Skin of body (tissue), 1 donor: ENCODE measurements at regions not wholly inside any gene's neighbourhood (a gene's known extent, or its start where the extent isn't known, plus 50 kb on each side); places are given as distances from the start of the nearest gene placed in this dataset.
"Not testable (repeated sequence)": the region's sequence is repeated elsewhere in the genome, so short reads cannot be mapped to it uniquely, and the experiment has no call there.

Source experiments
- DNase-seq: peaks from one replicate; lab custom pipeline; 2025; lab: John Stamatoyannopoulos, UW

DNA sequence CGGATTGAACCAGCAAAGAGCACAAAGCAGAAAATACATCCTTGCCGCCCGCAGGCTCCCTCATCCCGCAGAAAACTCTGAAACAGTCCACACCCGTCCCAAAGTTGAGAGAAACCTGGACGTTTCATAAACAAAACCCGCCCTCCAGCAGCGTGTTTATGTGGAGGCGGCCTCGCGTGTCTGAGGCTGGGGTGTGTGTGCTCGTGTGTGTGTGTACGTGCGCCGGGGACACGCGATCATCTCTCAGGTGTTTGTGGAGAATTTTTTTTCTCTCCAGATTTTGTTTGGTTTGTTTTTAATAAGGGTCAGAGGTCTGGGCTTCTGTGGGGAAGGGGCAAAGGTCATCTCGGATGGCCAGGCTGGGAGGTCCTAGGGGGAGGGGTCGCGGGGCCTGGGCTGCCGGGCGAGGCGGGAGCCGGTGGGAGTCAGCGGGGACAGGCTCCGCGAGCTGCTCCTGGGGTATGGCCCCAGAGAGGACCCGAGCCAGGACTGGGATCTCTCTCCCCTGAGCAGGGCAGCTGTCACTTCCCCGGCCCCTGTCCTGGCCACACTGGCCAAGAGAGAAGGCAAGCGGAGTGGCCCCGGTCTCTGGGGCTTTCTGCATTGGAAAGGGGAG is 206.4 kb downstream of the C9orf50 start:
- peak; percentile 62 for DNase-seq

DNA sequence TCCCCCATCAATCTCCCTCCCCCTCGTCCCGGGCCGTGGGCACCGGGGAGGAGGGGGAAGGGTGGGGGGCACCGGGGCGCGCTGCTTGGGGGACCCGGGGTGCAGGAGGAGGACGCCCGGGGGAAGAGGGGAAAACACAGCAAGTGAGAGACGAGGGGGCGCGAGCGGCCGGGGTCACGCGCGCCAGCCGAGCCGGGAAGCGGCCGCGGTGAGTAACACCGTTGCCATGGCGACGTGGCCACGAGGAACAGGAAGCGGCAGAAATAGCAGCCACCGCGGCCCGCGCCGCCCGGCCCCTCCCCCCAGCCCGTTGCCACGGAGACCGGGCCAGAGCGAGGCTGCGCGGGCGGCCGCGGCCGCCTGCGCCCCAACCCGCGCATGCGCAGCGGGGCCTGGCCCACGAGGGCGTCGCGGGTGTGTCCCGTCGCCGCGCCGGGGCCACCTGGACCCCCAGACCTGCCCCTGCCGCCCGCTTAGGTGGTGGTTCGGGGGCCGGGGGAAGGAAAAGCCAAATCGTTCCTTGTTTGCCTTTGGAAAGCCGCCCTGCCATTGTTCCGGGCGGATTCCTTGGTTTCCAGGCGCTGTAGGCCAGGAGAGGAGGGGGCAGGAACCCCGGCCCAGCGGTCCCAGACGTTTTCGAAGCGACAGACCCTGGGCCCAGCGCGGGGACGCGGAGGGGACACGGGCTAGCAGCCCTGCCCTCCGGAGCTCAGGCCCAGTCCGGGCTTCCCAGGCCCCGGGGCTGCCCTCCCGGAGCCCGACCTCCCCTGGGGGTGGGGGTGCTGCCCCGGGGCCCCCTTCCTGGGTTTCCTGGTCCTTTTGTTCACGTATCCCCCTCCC is 207.1 kb downstream of the C9orf50 start:
- DNase-seq = peak; percentile 95

DNA sequence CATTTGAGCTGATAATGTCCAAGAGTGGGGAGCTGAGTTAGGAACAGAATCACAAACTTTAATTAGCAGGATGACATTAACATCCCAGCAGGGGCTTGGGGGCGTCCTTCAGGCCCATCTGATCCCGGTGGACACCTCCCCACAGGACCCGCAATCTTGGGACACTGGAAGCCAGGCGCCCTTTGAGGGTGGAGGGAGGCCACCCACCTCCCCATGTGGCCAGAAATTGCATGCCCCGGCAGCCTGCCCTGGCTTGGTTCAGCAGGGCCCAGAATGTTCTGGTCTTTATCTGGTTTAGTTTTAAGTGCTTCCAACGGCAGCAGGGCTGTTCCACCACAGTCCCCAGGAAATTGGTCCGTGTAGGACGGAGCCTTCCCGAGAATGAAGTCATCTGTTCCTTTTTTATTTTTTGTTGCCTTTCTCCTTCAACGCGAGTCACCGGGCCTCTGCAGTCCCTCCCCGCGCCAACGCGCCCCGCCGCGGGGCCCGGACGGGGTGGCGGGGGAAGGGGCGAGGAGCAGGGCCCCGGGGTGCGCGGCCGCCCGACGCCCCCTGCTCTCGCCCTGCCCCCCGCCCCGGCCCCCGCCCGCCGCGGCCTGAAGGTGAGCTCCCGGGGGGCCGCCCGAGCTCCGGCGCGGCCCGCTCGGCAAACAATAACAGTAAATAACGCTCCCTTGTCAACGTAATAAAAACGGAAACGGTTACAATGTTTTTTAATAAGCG is 207.9 kb downstream of the C9orf50 start:
- peak; percentile 72 for DNase-seq

DNA sequence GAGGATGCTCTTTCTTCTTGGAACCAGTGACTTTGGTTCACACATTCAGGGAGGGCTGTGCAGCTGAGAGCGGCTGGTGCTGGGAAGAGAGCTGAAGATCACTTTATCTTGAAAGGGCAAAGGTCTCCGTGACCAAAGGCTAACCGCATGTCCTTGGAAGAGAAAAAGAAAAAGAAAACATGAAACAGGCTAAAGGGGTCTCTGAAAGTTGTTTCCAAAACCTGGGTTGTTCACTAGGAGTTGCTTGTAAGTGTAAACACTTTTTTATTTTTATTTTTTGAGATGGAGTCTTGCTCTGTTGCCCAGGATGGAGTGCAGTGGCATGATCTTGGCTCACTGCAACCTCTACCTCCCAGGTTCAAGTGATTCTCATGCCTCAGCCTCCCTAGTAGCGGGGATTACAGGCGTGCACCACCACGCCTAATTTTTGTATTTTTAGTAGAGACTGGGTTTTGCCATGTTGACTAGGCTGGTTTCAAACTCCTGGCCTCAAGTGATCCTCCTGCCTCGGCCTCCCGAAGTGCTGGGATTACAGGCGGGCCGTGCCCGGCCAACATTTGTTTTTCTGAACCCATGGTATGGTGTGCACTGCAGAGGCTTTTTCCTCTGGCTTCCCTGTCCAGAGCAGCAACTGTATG is 208.6 kb downstream of the C9orf50 start:
- not testable (repeated sequence) for DNase-seq

DNA sequence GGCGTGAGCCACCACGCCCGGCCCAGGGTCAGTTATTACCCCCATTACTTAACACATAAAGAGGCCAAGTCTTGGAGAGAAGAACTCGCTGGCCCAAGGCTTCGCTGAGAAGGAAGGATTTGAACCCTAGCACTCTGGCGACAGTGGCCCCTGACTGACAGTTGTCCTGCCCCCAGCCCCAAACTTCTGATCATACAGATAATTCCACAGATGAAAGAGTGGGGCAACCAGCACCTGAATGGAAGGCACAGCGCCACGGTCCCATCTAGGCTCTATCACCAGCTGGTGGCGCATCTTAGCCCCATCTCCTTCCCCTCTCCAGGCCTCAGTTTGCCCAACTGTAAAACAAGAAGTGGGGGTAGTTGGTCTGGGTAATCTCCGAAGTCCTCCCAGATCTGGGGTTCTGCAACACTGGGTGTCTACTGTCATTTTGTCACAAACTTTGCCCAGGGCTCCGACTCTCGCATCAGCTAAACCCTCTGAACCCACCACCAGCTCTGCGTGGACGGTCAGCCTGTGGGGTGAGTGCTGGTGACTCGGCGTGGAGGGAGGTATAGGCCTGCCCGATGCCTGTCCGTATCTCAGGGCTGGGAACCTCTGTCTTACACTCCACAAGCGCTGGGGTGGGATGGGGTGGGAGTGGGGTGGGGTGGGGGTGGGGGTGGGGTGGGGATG is 209.3 kb downstream of the C9orf50 start:
- no peak for DNase-seq

DNA sequence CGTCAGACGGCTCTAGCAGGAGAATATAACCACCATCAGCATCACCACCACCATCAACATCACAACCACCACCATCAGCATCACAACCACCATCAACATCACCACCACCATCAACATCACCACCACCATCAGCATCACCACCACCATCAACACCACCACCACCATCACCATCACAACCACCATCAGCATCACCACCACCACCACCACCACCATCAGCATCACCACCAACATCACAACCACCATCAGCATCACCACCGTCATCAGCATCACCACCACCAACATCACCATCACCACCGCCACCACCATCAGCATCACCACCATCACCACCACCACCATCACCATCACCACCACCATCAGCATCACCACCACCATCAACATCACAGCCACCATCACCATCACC is 210.7 kb downstream of the C9orf50 start:
- DNase-seq = no peak

DNA sequence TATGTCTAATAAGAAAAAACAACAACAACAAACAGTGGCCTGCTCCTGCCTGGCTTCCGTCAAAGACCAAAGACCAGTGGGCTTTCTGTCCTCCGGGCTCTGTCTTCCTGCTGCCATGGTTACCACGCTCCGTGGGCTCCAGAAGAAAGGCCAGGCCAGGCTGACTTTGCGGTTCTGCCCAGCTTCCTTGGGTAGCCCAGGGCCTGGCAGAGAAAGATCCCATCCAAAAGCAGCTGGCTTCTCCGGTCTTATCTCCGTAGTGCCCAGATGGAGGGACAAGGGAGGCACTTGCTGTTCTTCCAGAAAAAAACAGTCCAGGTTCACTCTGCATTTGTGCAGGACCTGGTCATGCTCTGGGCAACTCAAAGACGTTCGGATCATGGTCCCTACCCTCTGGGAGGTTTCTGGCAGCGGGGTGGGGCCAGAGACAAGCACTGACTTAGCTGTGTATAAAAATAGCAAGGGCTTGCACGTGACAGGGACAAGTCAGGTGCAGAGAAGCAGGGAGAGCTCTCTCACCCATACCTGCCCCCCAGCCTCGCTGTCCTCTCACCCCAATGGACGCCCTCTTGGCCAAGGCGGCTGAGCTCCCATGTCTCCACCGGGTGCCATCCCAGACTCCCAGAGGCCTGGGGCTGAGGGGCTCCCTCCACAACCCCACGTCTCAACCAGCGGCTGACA is 212.2 kb downstream of the C9orf50 start:
- DNase-seq = no peak

DNA sequence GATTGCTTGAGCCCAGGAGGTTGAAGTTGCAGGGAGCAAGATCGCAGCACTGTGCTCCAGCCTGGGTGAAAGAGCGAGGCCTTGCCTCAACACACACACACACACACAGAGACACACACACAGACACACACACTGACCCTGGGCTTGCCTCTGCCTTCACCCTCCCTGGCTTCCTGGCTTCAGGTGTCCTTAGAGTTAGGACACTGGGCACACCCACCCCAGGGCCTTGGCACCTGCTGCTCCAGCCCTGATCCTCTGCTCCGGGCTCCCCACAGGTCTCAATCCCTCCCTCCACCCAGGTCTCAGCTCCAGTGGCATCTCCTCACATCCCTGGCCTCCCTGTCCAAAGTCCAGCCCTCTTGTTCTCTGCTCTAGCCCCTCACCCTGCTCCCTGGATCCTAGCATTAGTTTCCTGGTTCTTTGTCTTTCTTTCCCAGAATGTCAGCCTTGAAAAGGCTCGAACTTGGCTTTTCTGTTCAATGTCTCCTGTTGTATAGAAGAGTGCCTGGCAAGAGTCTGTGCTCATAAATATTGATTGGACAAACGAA is 212.9 kb downstream of the C9orf50 start:
- DNase-seq = no peak

DNA sequence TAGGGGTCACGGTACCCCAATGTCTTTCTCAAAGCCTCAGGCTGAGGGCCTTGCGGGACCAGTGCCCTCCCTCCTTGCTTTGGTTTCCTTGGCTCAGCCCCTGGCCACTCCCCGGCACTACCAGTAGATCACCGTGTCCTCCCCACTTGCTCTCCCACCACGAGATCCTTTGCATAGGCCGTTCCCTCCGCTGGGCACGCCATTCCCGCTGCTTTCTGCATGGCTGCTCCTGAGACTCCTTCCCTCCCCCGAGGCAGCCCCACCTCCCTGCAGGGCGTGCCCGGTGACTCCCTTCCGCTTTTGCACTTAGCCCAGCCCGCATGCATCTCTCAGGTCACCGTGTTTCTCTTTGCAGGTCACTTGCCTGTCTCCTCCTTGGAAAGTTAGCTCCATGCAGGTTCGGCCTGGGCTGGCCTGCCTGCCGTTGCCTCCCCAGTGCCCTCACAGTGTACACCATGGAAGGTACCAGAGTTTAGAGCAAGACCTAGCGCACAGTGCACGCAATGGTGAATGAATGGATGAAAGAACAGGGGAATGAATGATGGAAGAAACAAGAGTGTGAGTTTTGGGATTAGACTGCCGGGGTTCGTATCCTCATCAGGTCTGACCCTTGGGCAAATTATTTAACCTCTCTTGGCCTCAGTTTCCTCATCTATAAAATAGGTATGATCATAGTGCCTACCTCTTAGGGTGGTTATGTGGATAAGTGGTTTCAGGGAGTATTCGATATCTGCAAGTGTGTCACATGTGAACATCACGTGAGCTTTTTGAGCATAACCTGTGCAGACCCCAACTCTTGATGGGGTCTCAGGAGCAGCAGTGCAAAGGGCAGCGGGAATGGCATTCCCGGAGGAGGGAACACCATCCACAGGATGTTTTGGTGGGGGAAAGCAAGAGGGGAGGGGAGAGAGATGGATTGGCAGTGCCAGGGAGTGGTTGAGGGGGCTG is 214.3 kb downstream of the C9orf50 start:
- DNase-seq = no peak

DNA sequence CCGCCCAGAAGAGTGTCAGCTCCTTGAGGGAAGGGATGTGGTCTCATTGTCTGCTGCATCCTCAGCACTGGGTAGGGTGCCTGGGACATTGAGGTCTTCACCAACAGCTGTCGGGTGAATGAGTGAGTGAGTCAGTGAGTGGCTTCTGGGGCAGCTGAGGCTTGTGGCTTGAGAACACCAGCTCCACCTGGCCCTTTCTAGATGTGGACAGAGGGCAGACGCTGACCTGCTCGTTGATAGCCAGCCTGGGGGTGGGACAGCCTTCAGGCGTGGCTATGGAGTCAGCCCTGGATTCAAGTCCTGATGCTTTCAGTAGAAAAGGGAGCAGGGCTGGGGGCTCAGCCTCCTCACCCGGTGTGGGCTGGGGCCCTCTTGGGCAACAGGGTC is 215.1 kb downstream of the C9orf50 start:
- DNase-seq = no peak

DNA sequence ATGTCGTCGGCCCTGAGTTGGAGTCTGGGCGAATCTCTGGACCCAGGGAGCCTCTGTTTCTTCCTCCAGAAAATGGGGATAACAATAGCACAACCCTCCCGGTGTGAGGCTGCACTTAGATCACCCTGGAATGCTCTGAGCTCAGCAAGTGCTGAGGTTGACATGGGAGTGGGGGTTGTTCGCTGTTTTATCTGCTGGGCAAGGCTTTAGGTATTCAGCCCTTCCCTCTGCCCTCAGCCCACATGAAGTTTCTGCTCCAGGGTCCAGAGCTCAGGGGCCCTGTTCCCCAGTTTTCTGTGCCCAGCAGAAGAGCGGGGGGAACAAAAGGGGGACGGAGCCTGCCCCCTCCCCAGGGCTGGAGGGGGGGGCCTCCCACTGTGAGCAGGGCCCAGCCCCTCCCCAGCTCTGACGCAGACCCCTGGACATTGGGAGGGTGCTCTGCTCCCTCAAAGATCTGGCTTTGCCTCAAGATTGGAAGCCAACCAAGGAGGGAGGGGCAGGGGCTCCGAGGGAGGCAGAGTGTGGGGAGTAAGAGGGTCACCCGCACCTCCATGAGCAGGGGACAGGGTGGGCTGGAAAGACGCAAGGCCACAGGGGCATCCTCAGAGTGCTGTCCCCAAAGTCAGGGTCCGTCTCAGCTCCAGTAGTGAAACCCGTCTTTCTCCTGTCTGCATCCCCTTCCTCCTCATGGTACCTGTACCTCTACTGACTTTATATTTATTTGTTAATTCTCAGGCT is 215.6 kb downstream of the C9orf50 start:
- DNase-seq = no peak

DNA sequence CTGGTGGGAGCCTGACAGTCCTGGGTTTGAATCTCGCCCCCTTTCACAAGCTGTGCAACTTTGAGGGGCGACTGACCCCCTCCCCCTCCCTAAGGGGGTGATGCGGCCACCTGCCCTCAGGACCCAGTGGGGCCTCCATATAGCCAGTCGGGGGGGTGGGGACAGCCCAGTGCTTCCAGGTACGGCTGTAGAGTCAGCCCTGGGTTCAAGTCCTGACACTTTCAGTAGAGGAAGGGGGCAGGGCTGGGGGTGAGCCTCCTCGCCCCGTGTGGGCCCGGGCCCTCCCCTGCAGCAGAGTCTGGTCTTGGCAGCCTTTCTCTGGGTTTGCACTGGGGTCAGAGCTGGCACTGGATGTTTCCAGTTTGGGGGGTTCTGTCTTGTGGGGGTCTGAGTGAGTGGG is 216.3 kb downstream of the C9orf50 start:
- DNase-seq = no peak

DNA sequence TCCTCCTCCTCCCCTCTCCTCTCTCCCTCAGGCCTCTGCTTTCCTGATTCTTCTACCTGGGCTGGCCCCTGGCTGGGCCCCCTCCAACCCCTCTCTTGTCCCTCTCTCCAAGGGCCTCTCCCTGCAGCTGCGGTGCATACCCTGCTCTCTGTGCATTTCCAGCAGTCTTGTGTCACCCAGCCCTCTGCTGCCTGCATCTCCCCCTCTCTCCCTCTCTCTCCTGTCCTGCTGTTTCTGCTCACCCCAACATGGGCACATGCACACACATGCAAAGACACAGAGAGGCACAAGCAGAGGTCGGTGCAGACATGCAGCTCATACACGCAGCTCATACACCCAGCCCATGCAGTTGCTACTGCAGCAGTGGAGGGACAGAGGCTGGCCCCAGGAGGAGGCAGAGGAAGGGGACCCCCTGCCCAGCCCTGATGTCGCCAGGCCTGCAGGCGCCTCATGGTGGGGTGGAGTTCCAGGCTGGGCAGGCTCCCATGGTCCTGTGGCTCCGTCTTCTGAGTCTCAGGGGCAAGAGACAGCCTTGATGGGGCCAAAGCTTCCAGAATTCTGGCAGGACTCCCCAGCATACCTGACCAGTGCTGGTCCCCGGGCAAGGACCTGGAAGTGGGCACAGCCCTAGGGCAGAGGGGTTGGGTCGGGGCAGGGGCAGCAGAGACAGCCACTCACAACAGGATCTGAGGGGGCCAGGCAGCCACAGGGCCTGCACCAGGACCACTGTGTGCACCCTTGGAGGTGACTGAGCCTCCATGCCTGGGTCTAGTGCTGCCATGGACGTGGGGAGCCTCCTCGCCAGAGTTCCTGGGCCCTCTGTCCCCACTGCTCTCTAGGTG is 216.9 kb downstream of the C9orf50 start:
- no peak for DNase-seq

DNA sequence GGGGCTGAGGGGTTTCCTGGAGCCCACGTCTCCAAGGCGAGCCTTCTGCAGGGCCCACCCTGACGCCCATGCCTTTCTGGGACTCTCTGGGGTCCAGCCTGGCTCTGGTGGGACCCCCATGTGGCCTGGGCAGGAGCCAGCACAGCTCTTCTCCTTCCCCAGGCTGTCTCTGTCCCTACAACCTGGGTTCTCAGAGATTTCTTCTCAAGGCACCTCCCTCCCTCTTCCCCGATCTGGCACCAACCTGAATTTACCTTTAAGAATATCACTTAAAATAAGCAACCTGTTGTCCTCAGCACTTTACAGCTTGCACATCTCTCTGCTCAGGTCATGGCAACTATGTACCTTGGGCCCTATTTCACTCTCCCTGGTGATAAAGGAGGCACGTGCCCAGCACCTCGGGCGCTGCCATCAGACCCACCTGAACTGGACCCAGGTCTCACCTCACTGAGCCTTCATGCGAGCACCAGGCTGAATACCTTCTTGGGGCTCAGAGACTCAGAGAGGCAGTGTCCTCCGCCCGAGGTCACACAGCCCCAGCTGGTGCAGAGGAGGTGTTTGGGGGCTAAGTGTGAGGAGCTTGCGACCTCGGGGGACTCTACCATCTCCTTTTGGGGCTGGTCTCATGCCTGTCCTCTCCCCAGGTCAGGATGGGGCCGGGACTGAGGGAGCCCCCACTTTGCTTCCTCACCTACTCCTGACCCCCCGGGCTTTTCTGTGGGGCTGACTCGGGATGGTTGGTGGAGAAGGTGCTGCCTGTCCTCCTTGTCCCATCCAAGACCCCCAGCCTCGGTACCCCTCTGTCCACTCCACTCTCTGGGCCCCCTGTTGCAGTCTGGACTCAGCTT is 217.7 kb downstream of the C9orf50 start:
- DNase-seq = no peak

DNA sequence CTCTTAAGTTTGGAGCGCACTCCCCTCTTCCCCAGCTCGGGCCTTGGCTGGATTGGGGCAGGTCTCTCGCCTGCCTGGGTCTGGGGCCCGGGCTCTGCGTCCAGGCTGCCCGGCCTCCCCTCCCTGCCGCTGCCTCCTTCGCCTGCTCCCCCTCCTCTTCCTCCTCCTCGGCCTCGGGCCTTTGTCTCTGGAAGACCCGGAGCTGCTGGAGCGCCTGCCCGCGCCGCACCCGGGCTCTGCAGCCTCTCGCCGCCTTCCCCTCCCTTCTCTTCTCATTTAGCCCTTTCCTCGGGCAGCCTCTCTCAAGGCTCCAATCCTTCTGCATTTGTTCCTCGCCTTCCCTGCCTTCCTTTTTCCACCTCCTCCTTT is 218.5 kb downstream of the C9orf50 start:
- no peak for DNase-seq

DNA sequence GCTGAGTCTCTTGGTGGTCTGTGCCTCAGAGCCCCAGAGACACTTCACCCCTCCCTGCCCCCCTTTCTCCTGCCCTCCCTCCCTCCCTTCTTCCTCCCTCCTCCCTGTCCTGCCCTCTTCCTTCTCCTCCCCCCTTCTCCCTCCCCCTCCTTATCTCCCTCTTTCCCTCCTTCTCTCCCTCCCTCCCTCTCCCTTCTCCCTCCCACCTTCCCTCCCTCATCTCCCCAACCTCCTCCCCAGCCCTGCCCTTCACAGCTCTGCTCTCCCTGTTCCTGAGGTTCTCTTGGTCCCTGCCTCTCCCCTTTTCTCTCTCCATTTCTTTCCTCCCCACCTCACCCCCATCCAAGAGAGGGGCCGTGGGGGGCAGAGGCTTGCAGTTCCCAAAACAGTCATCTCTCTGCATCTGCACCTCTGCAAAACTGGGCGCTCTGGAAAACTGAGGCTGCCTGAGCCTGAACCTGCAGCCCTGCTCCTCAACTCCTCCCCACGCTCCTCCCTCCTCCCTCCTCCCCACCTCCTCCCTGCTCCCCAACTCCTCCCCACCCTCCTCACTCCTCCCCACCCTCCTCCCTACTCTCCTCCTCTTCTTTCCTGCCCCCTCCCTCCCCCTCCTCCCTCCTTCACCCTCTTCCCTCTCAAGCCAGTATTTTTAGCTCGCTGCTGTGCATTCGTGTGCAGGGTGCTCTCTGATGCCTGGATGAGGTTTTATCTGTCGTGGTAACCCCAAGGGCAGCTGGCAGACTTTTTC is 219.1 kb downstream of the C9orf50 start:
- DNase-seq = no peak
